Liver (tissue), 8 donors: ENCODE measurements at regions not wholly inside any gene's neighbourhood (a gene's known extent, or its start where the extent isn't known, plus 50 kb on each side); places are given as distances from the start of the nearest gene placed in this dataset.

Source experiments
- DNase-seq: peaks from one replicate; pipeline ENCODE4 v3.0.0-alpha.2; 2017; ENCODE audit warnings: low spot score
- H3K27ac ChIP-seq, 2 donors: one replicate each; pipeline ENCODE4 v1.7.0; 2013; ENCODE audit warnings: inconsistent platforms in 2 of 2, low read length in 2 of 2, control low read depth in 1 of 2, low read depth in 1 of 2, mild to moderate bottlenecking in 1 of 2
- H3K27me3 ChIP-seq, 4 donors: one replicate each; pipeline versions ENCODE4 v1.6.1 to v1.7.0; 2013; ENCODE audit warnings: low read length in 3 of 4, inconsistent platforms in 1 of 4, mild to moderate bottlenecking in 1 of 4, moderate library complexity in 1 of 4; ENCODE audit not compliant: control insufficient read depth in 4 of 4, insufficient read depth in 4 of 4
- H3K36me3 ChIP-seq, 4 donors: one replicate each; pipeline versions ENCODE4 v1.6.1 to v1.7.0; 2013; ENCODE audit warnings: low read length in 3 of 4, mild to moderate bottlenecking in 3 of 4, low read depth in 1 of 4, moderate library complexity in 1 of 4; ENCODE audit not compliant: control insufficient read depth in 4 of 4, insufficient read depth in 3 of 4
- H3K4me1 ChIP-seq, 4 donors: one replicate each; pipeline versions ENCODE4 v1.6.1 to v1.7.0; 2013; ENCODE audit warnings: low read length in 3 of 4, mild to moderate bottlenecking in 3 of 4, moderate library complexity in 1 of 4; ENCODE audit not compliant: control insufficient read depth in 4 of 4, insufficient read depth in 4 of 4
- H3K4me3 ChIP-seq, 3 donors: one replicate each; pipeline versions ENCODE4 v1.6.1 to v1.7.0; 2013; ENCODE audit warnings: low read length in 3 of 3, control low read depth in 1 of 3, low read depth in 1 of 3, mild to moderate bottlenecking in 1 of 3
- H3K9ac ChIP-seq, 2 donors: one replicate each; pipeline ENCODE4 v1.7.0; 2013; ENCODE audit warnings: low read length in 2 of 2, mild to moderate bottlenecking in 2 of 2, moderate library complexity in 2 of 2, control low read depth in 1 of 2, low read depth in 1 of 2
- H3K9me3 ChIP-seq, 4 donors: one replicate each; pipeline versions ENCODE4 v1.6.1 to v1.7.0; 2013; ENCODE audit warnings: low read length in 3 of 4; ENCODE audit not compliant: control insufficient read depth in 4 of 4
- ATF3 ChIP-seq: IDR thresholded peaks from 2 replicates; pipeline ENCODE4 v1.6.1; 2016; ENCODE audit warnings: antibody characterized with exemption
- CTCF ChIP-seq: fragments of 150-350 bp; IDR thresholded peaks from 2 replicates; pipeline ENCODE4 v1.5.1; 2017; ENCODE audit warnings: improper control_type of control experiment, low read depth, low read length; ENCODE audit not compliant: missing input control
- FOXA1 ChIP-seq: IDR thresholded peaks from 2 replicates; pipeline ENCODE4 v1.6.1; 2016; ENCODE audit warnings: antibody characterized with exemption
- FOXA2 ChIP-seq: IDR thresholded peaks from 2 replicates; pipeline ENCODE4 v1.6.1; 2016; ENCODE audit warnings: antibody characterized with exemption
- GABPA ChIP-seq, 2 donors: IDR thresholded peaks in 1 of 2; conservative IDR thresholded peaks in 1 of 2; 2 replicates each; pipeline ENCODE4 v1.6.1; 2016; ENCODE audit warnings: antibody characterized with exemption in 2 of 2, mild to moderate bottlenecking in 1 of 2, moderate library complexity in 1 of 2
- HNF4A ChIP-seq, 2 donors: conservative IDR thresholded peaks; 2 replicates each; pipeline ENCODE4 v1.6.1; 2016; ENCODE audit warnings: antibody characterized with exemption in 2 of 2, mild to moderate bottlenecking in 2 of 2
- JUND ChIP-seq, 2 donors: IDR thresholded peaks; 2 replicates each; pipeline ENCODE4 v1.6.1; 2016; ENCODE audit warnings: antibody characterized with exemption in 2 of 2
- MAX ChIP-seq: IDR thresholded peaks from 2 replicates; pipeline ENCODE4 v1.6.1; 2016; ENCODE audit warnings: antibody characterized with exemption
- NR2F2 ChIP-seq: IDR thresholded peaks from 2 replicates; pipeline ENCODE4 v1.6.1; 2016; ENCODE audit warnings: antibody characterized with exemption
- RAD21 ChIP-seq, 2 donors: IDR thresholded peaks; 2 replicates each; pipeline ENCODE4 v1.6.1; 2016; ENCODE audit warnings: antibody characterized with exemption in 2 of 2, mild to moderate bottlenecking in 2 of 2
- RXRA ChIP-seq, 2 donors: IDR thresholded peaks; 2 replicates each; pipeline ENCODE4 v1.6.1; 2017 to 2018; ENCODE audit warnings: antibody characterized with exemption in 2 of 2, mild to moderate bottlenecking in 1 of 2
- TAF1 ChIP-seq: conservative IDR thresholded peaks from 2 replicates; pipeline ENCODE4 v1.6.1; 2016; ENCODE audit warnings: antibody characterized with exemption, mild to moderate bottlenecking
- YY1 ChIP-seq: IDR thresholded peaks from 2 replicates; pipeline ENCODE4 v1.6.1; 2016; ENCODE audit warnings: antibody characterized with exemption, mild to moderate bottlenecking
- WGBS: extraction: QIAGEN DNeasy Blood & Tissue Kit; methylation state at CpG from one replicate; pipeline ENCODE4 v1.1.7; 2013; 5-methylcytosine and 5-hydroxymethylcytosine counted together
- TF ChIP-seq, protein P1 (sequence below): IDR thresholded peaks from 2 replicates; pipeline ENCODE4 v1.6.1; 2016; ENCODE audit warnings: antibody characterized with exemption
- donor health status: healthy.
- donor health status: healthy.
- donor health status: healthy.
- donor health status: healthy.
- donor health status: healthy.

- no peak overlapping the region for H3K27ac ChIP-seq
- no peaks in the 10 kb centered on the region for H3K4me1 ChIP-seq
- no peak for DNase-seq
- peaks cover 0 to 3% (median 2%) of the 10 kb centered on the region in 4 donors for H3K9me3 ChIP-seq
- no peak for TF ChIP-seq RAD21 (IDR thresholded peaks at IDR 0.05)
- no peak overlapping the region for H3K9ac ChIP-seq
- no peaks in the 10 kb centered on the region for H3K36me3 ChIP-seq
- WGBS: 65% methylated on average over 1 of the region's 1 CpG
- no peak overlapping the region for H3K4me3 ChIP-seq
- no peaks in the 10 kb centered on the region for H3K27me3 ChIP-seq
Observed at GRCh38 chr1:166221316-166221715, 54.5 kb upstream of the FAM78B start.

DNA sequence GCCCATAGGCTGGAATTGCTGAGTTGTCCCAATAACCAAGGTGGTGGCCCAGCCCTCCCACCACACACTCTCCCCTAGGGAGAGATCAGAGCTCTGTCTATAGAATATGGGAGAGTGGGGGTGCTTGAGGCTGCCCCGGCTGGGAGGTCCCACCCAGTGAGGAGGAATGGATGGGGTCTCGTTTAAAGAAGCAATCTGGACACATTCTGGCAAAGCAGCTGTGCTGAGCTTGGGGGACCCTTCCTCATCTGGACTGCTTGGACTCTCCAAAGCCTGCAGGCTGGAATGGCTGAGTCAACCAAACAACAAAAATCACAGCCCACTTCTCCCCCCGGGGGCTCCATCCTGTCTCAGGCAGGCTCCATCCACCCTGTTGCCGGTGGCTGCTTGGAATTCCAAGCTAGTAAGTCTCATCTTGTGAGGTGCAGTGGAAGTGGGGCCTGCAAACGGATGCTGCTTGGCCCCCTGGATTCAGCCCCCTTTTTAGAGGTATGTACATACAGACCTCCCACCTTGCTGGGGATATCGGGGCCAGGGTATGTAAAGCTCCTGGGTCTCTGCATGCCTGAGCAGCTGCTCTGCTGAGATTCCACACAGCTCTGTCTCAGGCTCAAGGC lies 67.1 kb upstream of the FAM78B start:
- H3K4me1 ChIP-seq: no peaks in the 10 kb centered on the region
- no peaks in the 10 kb centered on the region for H3K9me3 ChIP-seq
- 64% methylated on average over 6 of the region's 6 CpGs for WGBS
- DNase-seq: no peak
- H3K9ac ChIP-seq: no peak overlapping the region
- no peak overlapping the region for H3K4me3 ChIP-seq
- H3K27me3 ChIP-seq: peaks cover 0 to 4% (median 0%) of the 10 kb centered on the region in 4 donors
- TF ChIP-seq GABPA (IDR thresholded peaks at IDR 0.05 in 1 of 2, conservative IDR thresholded peaks at IDR 0.05 in 1 of 2) (no peak), ATF3 (no peak), JUND (IDR thresholded peaks at IDR 0.05) (no peak), FOXA2 (no peak)
- no peaks in the 10 kb centered on the region for H3K36me3 ChIP-seq
- H3K27ac ChIP-seq: no peak overlapping the region

- no peak overlapping the region for H3K9ac ChIP-seq
- no peak for DNase-seq
- H3K4me1 ChIP-seq: no peaks in the 10 kb centered on the region
- no peak overlapping the region for H3K27ac ChIP-seq
- TF ChIP-seq GABPA (IDR thresholded peaks at IDR 0.05 in 1 of 2, conservative IDR thresholded peaks at IDR 0.05 in 1 of 2) (no peak), RAD21 (IDR thresholded peaks at IDR 0.05) (no peak), JUND (IDR thresholded peaks at IDR 0.05) (no peak), CTCF (no peak), TAF1 (no peak), FOXA1 (no peak), RXRA (IDR thresholded peaks at IDR 0.05) (no peak), YY1 (no peak), HNF4A (conservative IDR thresholded peaks at IDR 0.05) (no peak), NR2F2 (no peak), FOXA2 (no peak), MAX (no peak)
- TF ChIP-seq, protein P1, sequence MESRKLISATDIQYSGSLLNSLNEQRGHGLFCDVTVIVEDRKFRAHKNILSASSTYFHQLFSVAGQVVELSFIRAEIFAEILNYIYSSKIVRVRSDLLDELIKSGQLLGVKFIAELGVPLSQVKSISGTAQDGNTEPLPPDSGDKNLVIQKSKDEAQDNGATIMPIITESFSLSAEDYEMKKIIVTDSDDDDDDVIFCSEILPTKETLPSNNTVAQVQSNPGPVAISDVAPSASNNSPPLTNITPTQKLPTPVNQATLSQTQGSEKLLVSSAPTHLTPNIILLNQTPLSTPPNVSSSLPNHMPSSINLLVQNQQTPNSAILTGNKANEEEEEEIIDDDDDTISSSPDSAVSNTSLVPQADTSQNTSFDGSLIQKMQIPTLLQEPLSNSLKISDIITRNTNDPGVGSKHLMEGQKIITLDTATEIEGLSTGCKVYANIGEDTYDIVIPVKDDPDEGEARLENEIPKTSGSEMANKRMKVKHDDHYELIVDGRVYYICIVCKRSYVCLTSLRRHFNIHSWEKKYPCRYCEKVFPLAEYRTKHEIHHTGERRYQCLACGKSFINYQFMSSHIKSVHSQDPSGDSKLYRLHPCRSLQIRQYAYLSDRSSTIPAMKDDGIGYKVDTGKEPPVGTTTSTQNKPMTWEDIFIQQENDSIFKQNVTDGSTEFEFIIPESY: no peak
- H3K36me3 ChIP-seq: no peaks in the 10 kb centered on the region
- WGBS: 78% methylated on average over 2 of the region's 2 CpGs
- peaks cover 0 to 4% (median 0%) of the 10 kb centered on the region in 4 donors for H3K27me3 ChIP-seq
- no peak overlapping the region for H3K4me3 ChIP-seq
- no peaks in the 10 kb centered on the region for H3K9me3 ChIP-seq
Observed at GRCh38 chr1:166235728-166236127, 68.9 kb upstream of the FAM78B start.
